GM11168 (cell line): ENCODE measurements at regions not wholly inside any gene's neighbourhood (a gene's known extent, or its start where the extent isn't known, plus 50 kb on each side); places are given as distances from the start of the nearest gene placed in this dataset.

ENCODE experiments used
- in situ Hi-C: fragments of 300-500 bp; cut with MboI; formaldehyde crosslinking; loops from one replicate; pipeline ENCODE4 v1.12.0; 2022; ENCODE audit warnings: low sequenced_read_pairs; ENCODE audit not compliant: unreplicated experiment

DNA sequence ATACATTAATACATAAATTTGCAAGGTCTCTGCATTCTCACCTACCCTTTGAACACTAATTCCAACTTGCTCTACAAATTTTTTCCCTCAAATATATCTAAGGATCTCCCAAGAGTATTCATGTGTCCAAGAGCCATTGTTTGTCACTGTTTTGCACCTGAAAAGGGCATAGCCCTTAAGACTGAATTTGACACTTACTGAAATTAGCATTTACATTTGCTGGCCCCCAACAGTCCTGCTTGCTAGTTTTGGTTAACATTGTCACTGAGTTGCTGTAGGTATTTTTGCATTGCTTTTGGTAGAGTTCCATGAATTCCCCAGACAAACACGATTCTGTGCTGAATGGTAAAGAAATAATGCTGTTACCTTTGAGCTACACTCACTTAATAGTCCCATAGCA is 57.3 kb downstream of the KCNA4 start:
- in situ Hi-C loops, result no loop called here

DNA sequence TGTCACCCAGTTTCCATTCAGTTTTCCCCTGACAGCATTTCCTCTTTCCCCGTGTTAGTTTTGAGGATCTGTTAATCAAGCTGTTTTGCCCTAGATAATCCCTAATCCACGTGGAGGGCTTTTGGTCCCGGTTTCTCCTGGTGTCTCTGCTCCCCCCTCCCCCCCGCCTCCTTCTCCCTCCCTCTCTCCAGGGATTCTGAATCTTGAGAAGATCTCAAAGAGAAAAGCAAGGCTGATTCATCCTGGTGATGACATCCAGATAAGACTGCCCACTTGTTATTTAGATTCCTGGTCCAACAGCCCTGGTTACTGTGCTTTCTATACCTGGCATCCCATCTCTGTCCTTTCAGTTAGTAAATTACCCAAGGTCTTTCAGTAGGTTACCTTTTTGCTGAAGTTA is 59.4 kb downstream of the KCNA4 start:
- in situ Hi-C loops, result no loop called here

DNA sequence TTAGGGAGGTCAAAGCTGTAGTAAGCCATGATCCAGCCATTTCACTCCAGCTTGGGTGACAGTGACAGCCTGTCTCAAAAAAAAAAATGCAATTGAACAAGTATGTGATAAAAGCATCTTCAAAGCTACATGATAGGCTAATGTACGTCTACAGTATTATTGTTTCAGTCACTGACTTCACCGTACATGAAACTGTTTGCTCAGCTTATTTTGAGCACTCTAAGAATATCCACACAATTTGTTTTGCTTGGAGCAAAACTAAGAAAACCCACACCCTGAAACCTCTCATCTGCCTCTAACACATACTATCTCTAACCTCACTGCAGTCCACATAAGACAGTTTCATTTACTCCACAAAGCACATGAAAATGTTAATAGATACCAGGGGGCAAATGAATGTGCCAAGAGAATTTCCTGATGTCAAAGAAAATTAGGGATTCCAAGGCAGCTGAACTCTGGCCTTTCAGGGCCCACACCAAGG is 60.7 kb downstream of the KCNA4 start:
- in situ Hi-C loops, result no loop called here

DNA sequence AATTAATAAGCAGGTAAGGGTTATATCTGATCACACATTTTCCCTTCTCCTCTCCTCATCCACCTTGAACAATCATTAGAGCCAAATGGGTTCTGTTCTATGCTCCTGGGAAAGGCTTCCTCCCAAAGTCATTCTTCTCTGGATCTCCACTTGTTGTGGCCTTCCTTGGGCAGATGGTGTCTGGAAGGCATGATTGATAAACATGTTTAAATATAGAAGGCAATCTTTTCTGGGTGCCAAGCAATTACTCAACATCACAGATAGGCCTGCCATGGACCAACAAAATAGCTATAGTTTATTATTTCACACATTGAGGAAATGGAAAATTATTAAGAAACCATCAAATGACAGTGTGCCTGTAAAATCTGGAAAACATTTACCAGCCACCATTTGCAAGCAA is 73.5 kb downstream of the KCNA4 start:
- in situ Hi-C loops, result no loop called here

DNA sequence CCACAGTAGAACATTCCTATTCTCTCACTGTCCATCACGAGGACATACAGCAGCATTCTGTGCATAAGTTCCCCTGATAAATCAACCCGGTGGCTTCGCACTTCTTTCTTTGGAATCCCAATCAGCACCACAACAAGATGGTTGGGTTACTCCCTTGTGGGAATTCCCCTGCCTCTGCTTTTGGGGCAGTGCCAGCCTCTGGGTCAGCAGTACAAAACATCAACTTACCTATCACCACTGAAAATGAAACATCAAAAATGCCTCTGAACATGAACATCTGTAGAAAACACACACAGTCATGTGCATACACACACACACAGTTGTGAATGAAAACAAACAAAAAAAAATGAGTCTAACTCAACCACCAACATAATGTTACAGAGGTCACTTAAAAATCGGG is 79.3 kb downstream of the KCNA4 start:
- in situ Hi-C loops, result no loop called here

DNA sequence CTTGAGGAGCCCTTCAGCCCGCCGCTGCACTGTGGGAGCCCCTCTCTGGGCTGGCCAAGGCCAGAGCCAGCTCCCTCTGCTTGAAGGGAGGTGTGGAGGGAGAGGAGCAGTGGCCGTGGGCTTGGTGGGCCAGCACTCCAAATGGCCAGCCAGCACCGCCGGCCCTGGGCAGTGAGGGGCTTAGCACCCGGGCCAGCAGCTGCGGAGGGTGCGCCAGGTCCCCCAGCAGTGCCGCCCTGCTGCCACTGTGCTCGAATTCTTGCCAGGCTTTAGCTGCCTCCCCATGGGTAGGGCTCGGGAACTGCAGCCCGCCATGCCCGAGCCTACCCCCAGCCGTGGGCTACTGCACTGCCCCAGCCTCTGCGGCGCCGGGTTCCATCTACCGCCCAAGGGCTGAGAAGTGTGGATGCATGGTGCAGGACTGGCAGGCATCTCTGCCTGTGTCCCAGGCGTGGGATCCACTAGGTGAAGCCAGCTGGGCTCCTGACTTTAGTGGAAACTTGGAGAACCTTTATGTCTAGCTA is 82.7 kb downstream of the KCNA4 start:
- in situ Hi-C loops, result no loop called here

DNA sequence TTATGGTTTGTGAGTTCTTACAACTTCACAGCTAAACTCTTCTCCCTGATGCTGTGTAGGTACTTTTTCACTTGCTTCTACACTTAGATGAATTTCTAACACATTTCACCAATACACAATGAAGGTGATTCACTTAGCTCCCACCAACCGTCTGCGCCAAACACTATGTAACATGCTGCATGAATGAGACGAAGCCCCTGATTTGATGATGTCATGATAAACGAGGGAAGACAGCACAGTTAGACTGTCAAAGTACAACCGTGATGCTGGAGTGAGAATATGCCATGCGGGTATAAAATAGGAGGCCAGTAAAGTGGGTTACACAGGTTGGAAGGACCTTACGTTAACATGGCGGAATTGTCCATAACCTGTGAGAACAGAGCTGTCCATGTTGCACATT is 100.8 kb downstream of the KCNA4 start:
- in situ Hi-C loops, result no loop called here

DNA sequence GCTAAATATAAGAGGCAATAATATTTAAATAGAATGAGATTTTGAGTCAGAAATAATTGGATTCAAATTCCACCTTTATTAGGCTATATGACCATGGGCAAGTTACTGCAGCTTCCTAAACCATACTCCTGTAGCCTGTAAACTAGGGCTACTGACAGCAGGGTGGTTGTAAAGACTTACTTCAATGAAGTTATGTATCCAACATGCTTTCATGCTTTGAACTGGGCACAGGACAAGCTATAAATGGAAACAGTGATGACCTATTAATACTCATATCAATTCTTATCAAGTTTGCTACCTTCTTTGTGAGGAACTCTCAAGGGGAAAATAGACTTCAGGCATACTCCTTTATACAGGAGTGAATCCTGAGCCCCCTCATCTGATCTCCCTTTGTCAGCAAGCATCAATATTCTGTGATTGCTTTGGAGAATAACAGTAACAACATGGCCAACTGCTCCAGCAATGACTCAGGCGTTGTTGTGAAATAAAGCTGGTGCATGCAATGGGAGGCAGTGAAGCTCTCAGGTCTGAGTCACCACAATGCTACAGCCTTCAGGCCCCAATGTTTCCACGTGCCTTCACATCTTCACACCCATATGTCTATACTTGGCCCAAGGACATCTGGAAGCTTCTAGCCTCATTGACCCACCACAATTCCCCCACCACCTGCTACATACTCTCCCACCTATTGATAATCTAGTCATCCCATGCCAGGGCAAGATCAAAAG is 102.5 kb downstream of the KCNA4 start:
- in situ Hi-C loops, result no loop called here

DNA sequence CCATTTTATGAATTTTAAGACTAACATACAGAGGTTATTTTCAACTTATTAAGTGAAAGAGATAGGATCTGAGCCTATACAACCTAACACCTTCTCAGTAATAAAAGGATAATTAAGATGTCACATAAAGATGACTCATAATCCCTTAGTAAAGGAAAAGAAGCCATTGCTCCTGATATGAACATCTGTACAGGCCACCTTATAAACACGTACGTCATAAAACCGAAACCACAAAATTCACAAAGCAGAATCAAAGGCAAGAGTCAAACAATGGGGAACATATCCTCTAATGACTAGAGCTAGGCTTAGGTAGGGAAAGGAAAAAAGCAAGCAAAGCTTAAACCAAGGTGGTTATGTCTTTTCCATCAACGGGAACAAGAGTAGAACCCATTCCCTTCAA is 103.5 kb downstream of the KCNA4 start:
- in situ Hi-C loops, result no loop called here

DNA sequence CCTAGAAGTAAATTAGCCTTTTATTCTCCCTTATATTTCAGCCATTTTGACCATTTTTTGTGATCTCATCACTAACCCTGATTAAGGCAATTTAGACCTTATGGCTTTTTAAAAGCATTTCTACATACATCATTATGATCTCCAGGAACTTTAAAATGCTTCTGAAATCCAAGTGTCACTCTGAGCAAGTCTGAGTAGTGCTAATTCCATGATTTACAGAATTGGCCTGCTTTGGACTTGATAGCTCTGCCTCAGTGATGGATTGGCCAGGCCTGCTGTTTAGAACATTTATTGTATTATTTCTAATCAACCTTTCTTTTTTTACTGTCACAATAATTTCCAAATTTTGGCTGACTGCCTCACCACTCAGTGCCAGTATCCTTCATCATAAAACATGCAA is 116.4 kb downstream of the KCNA4 start:
- in situ Hi-C loops, result no loop called here

DNA sequence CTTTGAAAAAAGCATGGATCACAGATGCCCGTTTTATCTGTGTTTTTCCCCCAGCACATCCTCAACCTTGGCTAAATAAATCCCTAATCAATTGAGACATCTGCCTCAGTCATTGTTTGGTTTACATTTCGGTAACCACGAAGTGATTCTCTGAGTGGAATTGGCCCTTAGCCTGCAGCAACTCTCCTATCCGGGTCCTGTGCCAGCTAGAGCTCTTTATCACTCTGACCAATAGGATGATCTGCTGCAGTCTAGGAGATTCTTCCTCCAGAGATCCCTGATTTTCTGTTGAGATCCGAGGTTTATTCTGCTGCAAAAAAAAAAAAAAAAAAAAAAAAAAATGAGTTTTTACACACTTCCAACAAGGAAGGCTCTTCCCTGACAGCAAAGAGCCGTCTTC is 137.3 kb downstream of the KCNA4 start:
- in situ Hi-C loops, result no loop called here

DNA sequence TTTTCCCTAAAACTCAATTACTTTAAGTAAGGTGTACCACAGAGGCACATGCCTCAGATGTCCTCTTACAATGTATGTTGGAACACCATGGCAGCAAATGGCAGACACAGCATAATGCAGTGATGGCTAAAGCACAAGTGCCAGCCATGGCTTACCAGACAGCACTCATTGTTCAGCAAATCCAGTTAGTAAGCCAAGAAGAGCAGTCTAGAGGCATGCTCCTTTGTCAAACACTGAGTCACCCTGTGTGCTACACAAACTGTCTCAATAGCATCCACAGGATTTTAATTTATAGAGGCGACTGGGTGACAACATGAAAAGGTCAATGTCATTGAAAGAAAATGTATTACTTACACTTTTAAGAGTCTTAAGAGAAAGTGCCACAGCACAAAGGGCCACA is 140.6 kb downstream of the KCNA4 start:
- in situ Hi-C loops, result no loop called here

DNA sequence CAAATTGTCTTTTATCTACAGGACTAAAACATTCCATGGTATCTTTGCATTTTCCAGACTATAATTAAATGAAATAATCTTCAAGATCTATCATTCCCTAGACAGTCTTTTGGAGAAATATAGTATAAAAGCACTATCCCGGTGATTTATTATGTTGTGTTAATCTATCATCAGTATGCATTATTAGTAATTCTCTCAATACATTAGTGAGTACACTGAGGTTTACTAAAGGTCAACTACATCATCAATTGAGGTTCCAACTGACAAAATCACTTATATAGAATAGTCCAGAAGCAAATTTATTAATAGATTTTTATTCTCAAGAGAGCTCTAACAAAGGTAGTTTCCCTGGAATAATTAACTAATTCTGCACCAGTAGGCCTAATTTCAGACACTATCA is 169.6 kb downstream of the KCNA4 start:
- in situ Hi-C loops, result no loop called here

DNA sequence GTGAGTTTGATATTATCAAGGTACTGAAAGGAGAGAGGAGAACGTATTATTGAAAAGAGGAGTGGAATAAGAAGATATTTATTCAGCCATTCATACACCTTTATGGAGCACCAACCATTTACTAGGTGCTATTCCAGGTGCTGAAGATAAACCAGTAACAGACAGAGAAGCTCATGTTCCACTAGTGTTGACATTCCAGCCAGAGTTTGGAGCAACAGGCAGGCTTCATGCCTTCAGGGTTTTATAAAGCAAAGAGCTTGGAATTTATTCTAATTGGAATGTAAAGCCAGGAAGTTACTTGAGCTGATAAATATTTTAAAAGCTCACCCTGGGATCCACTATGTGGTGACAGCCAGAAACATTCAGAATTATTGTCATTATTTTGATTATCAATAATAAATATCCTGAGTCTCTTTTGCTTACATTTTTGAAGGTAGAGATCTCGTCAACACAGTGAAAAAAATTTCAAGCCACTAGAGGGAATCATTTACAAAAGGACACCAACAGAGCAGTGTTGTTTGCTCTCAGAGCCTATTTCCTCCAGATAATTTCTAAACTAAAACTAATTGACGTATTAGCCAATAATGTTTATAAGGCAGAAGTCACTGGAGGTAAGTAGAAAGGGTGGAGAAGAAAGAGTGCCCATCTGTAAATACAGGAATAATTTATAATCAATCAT is 172.0 kb downstream of the KCNA4 start:
- in situ Hi-C loops, result no loop called here

DNA sequence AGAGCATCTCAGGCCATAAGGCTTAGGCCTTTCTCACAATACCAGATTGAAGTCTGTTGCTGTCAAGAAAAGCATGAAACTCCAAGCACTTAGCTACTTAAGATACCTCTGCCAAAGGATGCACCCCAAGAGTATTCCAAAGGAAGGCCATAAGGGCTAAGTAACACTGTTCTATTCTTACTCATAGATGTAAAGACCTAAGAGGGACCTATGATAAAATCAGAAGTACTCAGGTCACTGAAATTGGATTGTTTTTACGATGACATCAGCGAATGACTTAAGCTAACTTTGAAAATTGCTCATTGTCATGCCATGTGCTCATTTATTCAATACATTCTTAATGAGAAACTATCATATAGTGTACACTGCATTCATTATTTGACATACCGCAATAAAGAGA is 172.8 kb downstream of the KCNA4 start:
- in situ Hi-C loops, result no loop called here

DNA sequence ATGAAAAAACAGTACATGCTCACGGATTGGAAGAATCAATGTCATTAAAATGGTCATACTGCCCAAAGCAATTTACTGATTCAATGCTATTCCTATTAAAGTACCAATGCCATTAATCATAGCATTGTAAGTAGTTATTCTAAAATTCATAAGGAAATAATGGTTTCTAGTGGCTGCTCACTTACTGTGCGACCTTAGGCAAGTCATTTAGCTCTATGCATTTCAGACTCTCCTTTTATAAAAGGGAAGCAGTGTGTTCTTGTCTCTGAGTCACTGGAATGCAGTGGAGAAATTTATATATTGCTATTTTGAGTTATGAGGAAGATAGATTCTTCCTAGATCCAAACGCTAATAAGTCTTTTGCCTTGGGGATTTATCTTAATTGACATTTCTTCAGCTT is 174.8 kb downstream of the KCNA4 start:
- in situ Hi-C loops, result no loop called here

DNA sequence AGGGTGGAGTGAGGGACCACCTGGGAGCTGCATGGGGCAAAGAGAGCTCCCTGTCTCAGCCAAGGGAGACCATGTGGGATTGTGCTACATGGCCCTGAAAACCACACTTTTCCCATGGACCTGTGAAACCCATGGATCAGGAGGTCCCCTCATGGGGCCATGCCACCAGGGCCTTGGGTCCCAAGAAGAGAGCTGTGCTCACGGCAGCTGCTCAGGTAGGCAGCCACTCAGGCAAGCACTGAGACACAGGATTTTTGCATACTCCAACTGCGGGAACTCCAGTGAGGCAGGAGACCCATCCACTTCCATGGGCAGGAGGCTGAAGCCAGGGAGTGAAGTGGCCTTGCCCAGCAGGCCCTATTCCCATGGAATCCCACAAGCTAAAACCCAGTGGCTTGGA is 190.0 kb downstream of the KCNA4 start:
- in situ Hi-C loops, result no loop called here

DNA sequence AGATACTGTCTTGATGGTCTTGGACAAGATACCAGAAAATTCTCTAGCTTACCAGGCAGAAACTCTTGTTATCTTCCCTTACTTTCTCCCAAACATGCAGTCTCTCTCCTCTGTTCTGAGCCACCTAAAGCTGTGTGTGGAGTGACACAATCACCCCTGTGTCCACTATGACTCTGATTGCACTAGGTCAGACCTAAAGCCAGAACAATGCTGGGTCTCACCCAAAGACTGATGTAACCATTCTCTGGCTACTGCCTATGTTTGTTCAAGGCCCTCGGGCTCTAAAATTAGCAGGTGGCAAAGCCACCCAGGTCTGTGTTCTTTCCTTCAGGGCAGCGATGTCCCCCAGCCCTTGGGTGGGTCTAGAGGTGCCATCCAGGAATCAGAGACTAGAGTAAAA is 200.5 kb downstream of the KCNA4 start:
- in situ Hi-C loops, result no loop called here

DNA sequence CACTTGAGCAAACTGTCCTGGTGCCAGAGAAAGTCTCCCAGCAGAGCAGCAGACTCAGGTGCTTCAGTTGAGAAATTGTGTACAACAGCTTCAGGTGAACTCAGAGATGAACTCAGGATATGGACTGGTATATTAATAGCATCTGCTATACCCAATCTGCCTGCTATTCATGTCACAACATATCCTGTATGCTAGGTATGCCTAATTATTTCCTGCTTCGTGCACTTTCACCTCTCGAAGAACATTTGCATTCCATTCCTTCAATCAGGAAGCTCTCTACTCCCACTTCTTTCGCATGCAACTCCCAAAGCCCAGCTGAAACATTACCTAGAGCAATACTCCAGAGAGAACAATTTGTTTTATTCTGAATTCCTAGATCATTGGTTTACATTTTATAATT is 207.7 kb downstream of the KCNA4 start:
- in situ Hi-C loops, result no loop called here

DNA sequence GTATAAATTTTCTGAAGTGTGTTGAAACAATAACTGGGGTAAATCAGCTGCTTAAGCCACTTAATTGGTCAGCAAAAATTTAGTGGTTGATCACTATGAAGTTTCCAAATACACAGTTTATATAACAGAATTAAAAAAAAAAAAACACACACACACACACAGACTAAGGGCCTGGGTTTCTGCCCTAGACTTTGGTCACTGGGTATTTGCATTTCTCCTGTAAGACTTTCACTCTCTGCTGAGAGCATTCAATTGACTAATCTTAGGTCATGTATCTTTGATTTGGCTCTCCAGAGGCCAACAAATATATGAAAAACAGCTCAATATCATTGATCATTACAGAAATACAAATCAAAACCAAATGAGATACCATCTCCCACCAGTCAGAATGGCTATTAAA is 214.3 kb downstream of the KCNA4 start:
- in situ Hi-C loops, result no loop called here

DNA sequence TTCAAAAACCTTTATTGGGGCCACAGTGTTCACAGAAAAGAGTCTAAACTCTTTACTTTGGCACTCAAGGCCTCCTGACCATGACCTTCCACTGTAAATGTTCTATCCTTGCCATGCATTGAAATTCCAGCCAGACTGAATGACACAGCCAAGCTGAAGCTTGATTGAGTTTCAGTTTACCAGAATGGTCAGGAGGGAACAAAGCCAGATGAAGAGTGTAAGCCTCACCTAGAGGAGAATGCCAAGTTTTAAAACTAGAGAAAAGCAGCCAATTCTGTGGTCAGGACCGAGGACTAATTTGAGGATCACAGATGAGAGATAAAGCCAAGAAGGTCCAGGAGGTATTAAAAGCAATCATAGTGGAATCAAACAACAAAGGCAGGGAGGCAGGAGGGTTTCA is 215.3 kb downstream of the KCNA4 start:
- in situ Hi-C loops, result no loop called here

DNA sequence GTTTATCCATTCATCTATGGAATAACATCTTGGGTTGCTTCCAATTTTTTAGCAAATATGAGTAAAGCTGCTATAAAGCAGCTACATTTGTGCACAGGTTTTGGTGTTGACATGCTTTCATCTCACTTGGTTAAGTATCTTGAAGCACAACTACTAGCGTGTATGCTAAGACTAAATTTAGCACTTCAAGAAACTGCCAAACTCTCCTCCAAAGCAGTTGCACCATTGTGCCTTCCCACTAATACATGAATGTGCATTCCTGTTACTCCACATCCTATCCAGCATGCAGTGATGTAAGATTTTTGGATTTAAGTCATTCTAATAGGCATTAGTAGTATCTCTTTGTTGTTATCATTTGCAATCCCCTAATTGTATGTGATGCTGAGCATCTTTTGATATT is 230.7 kb downstream of the KCNA4 start:
- in situ Hi-C loops, result no loop called here
